Neutrophil (primary cell): ENCODE measurements at regions not wholly inside any gene's neighbourhood (a gene's known extent, or its start where the extent isn't known, plus 50 kb on each side); places are given as distances from the start of the nearest gene placed in this dataset.

Experiments used
- H3K27ac ChIP-seq: fragments of 200-600 bp; sonication (generic); 2 replicates; pipeline ENCODE4 v1.5.1; 2016; ENCODE audit warnings: mild to moderate bottlenecking, moderate library complexity
- H3K27me3 ChIP-seq: fragments of 200-600 bp; sonication (generic); 2 replicates; pipeline ENCODE4 v1.6.0; 2016; ENCODE audit warnings: mild to moderate bottlenecking
- H3K36me3 ChIP-seq: fragments of 200-600 bp; sonication (generic); 2 replicates; pipeline ENCODE4 v1.5.1; 2017
- H3K4me1 ChIP-seq, 2 experiments: fragments of 200-600 bp in 1 of 2; sonication (generic) in 1 of 2; 1 replicate in 1 of 2; 2 replicates in 1 of 2; pipeline versions ENCODE4 v1.5.1 to v1.6.1; 2013 to 2016; ENCODE audit warnings: low read depth in 1 of 2, low read length in 1 of 2, mild to moderate bottlenecking in 1 of 2, moderate library complexity in 1 of 2; ENCODE audit not compliant: control insufficient read depth in 1 of 2, insufficient read depth in 1 of 2
- H3K4me3 ChIP-seq, 2 experiments: fragments of 200-600 bp in 1 of 2; sonication (generic) in 1 of 2; 1 replicate in 1 of 2; 2 replicates in 1 of 2; pipeline ENCODE4 v1.5.1; 2013 to 2016; ENCODE audit warnings: low read depth in 1 of 2, low read length in 1 of 2, mild to moderate bottlenecking in 1 of 2, moderate library complexity in 1 of 2
- H3K9me3 ChIP-seq: fragments of 200-600 bp; sonication (generic); 2 replicates; pipeline ENCODE4 v1.5.1; 2016
- CTCF ChIP-seq: fragments of 200-600 bp; sonication (generic); IDR thresholded peaks from 2 replicates; pipeline ENCODE4 v1.5.1; 2016; ENCODE audit warnings: antibody characterized with exemption

- Histone ChIP-seq H3K27ac (no peak overlapping the region), H3K36me3 (no peaks in the 10 kb centered on the region), H3K27me3 (no peaks in the 10 kb centered on the region), H3K4me1 (no peaks in the 10 kb centered on the region), H3K9me3 (no peaks in the 10 kb centered on the region), H3K4me3 (no peak overlapping the region)
- TF ChIP-seq CTCF, result no peak
These were observed 337.0 kb downstream of the PLK2 start for GRCh38 chr5:58122848-58123392.

- no peaks in the 10 kb centered on the region for H3K9me3 ChIP-seq
- H3K36me3 ChIP-seq, result no peaks in the 10 kb centered on the region
- no peak overlapping the region for H3K4me3 ChIP-seq
- no peak overlapping the region for H3K27ac ChIP-seq
- no peak for TF ChIP-seq CTCF
- H3K27me3 ChIP-seq, result no peaks in the 10 kb centered on the region
- no peaks in the 10 kb centered on the region for H3K4me1 ChIP-seq
These were observed 337.7 kb downstream of the PLK2 start for GRCh38 chr5:58122157-58122556.

- Histone ChIP-seq H3K27me3 (no peaks in the 10 kb centered on the region), H3K9me3 (no peaks in the 10 kb centered on the region), H3K36me3 (no peaks in the 10 kb centered on the region), H3K27ac (no peak overlapping the region), H3K4me3 (no peak overlapping the region), H3K4me1 (no peaks in the 10 kb centered on the region)
- no peak for TF ChIP-seq CTCF
These were observed 338.5 kb downstream of the PLK2 start for GRCh38 chr5:58121391-58121790.

- no peaks in the 10 kb centered on the region for H3K9me3 ChIP-seq
- TF ChIP-seq CTCF, result no peak
- H3K27ac ChIP-seq, result no peak overlapping the region
- H3K4me3 ChIP-seq, result no peak overlapping the region
- no peaks in the 10 kb centered on the region for H3K36me3 ChIP-seq
- no peaks in the 10 kb centered on the region for H3K27me3 ChIP-seq
- H3K4me1 ChIP-seq, result no peaks in the 10 kb centered on the region
These were observed 342.3 kb downstream of the PLK2 start for GRCh38 chr5:58117542-58117941.

GRCh38 chr5:58116346-58116745, 343.5 kb downstream of the PLK2 start:
- Histone ChIP-seq H3K4me1 (no peaks in the 10 kb centered on the region), H3K27ac (no peak overlapping the region), H3K4me3 (no peak overlapping the region), H3K9me3 (no peaks in the 10 kb centered on the region), H3K36me3 (no peaks in the 10 kb centered on the region), H3K27me3 (no peaks in the 10 kb centered on the region)
- no peak for TF ChIP-seq CTCF

GRCh38 chr5:58115811-58116210, 344.1 kb downstream of the PLK2 start:
- Histone ChIP-seq H3K4me3 (no peak overlapping the region), H3K4me1 (no peaks in the 10 kb centered on the region), H3K9me3 (no peaks in the 10 kb centered on the region), H3K27me3 (no peaks in the 10 kb centered on the region), H3K36me3 (no peaks in the 10 kb centered on the region), H3K27ac (no peak overlapping the region)
- TF ChIP-seq CTCF, result no peak
